ENCODE measurements at regions not wholly inside any gene's neighbourhood (a gene's known extent, or its start where the extent isn't known, plus 50 kb on each side); places are given as distances from the start of the nearest gene placed in this dataset.

- no peaks in the 10 kb centered on the region for H3K4me1 ChIP-seq (ENCODE audit: insufficient read depth, low read length, poor library complexity, severe bottlenecking)
- no peak for TF ChIP-seq EZH2 (IDR thresholded peaks at IDR 0.05; ENCODE audit: borderline replicate concordance, low read depth, low read length, poor library complexity, severe bottlenecking)
- TF ChIP-seq, protein P1, sequence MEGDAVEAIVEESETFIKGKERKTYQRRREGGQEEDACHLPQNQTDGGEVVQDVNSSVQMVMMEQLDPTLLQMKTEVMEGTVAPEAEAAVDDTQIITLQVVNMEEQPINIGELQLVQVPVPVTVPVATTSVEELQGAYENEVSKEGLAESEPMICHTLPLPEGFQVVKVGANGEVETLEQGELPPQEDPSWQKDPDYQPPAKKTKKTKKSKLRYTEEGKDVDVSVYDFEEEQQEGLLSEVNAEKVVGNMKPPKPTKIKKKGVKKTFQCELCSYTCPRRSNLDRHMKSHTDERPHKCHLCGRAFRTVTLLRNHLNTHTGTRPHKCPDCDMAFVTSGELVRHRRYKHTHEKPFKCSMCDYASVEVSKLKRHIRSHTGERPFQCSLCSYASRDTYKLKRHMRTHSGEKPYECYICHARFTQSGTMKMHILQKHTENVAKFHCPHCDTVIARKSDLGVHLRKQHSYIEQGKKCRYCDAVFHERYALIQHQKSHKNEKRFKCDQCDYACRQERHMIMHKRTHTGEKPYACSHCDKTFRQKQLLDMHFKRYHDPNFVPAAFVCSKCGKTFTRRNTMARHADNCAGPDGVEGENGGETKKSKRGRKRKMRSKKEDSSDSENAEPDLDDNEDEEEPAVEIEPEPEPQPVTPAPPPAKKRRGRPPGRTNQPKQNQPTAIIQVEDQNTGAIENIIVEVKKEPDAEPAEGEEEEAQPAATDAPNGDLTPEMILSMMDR (conservative IDR thresholded peaks at IDR 0.05; ENCODE audit: low read depth, low read length), result no peak
- POLR2A ChIA-PET (ENCODE audit: low non-redundant PET), result no interaction called here
- no peaks in the 10 kb centered on the region for H3K36me3 ChIP-seq (ENCODE audit: insufficient read depth, low read length, poor library complexity, severe bottlenecking)
- H3K4me3 ChIP-seq (ENCODE audit: low read depth, low read length, poor library complexity, severe bottlenecking), result no peak overlapping the region
- no peaks in the 10 kb centered on the region for H3K9me3 ChIP-seq (ENCODE audit: low read depth, low read length, poor library complexity, severe bottlenecking)
- no peak overlapping the region for H3K27ac ChIP-seq (ENCODE audit: low read depth, low read length, poor library complexity, severe bottlenecking)
- DNase-seq (ENCODE audit: low spot score), result no peak
- BruUV-seq (replicated peaks), result no TSS peak
- CTCF ChIA-PET, result no interaction called here
- intact Hi-C loops (cut with micrococcal nuclease; ENCODE audit: unreplicated experiment), result no loop called here
- H3K27me3 ChIP-seq (replicated peaks; ENCODE audit: insufficient read depth, low read depth, low read length, poor library complexity), result no peaks in the 10 kb centered on the region
These were observed 112.2 kb downstream of the FGF18 start for GRCh38 chr5:171531638-171532037.

DNA sequence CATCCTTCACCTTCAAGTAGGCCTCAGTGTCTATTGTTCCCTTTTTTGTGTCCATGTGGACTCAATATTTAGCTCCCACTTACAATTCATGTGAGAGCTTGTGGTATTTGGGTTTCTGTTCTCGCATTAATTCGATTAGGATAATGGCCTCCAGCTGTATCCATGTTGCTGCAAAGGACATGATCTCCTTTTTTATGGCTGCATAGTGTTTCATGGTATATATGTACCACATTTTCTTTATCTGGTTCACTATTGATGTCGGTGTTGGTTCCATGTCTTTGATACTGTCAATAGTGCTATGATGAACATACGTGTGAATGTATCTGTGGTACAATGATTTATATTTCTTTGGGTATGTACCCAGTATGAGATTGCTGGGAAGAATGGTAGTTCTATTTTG, 113.7 kb downstream of the FGF18 start:
- H3K27me3 ChIP-seq (replicated peaks; ENCODE audit: insufficient read depth, low read depth, low read length, poor library complexity), result no peaks in the 10 kb centered on the region
- peaks cover 5% of the 10 kb centered on the region for H3K4me1 ChIP-seq (ENCODE audit: insufficient read depth, low read length, poor library complexity, severe bottlenecking)
- no peaks in the 10 kb centered on the region for H3K36me3 ChIP-seq (ENCODE audit: insufficient read depth, low read length, poor library complexity, severe bottlenecking)
- POLR2A ChIA-PET (ENCODE audit: low non-redundant PET), result no interaction called here
- CTCF ChIA-PET, result no interaction called here
- BruUV-seq (replicated peaks), result no TSS peak
- TF ChIP-seq, protein P1 (conservative IDR thresholded peaks at IDR 0.05; ENCODE audit: low read depth, low read length), result no peak
- no peak for TF ChIP-seq EZH2 (IDR thresholded peaks at IDR 0.05; ENCODE audit: borderline replicate concordance, low read depth, low read length, poor library complexity, severe bottlenecking)
- no peak overlapping the region for H3K4me3 ChIP-seq (ENCODE audit: low read depth, low read length, poor library complexity, severe bottlenecking)
- intact Hi-C loops (cut with micrococcal nuclease; ENCODE audit: unreplicated experiment), result no loop called here
- DNase-seq (ENCODE audit: low spot score), result no peak
- H3K9me3 ChIP-seq (ENCODE audit: low read depth, low read length, poor library complexity, severe bottlenecking), result no peaks in the 10 kb centered on the region
- no peak overlapping the region for H3K27ac ChIP-seq (ENCODE audit: low read depth, low read length, poor library complexity, severe bottlenecking)

GRCh38 chr5:171534043-171534895, 114.8 kb downstream of the FGF18 start:
- Histone ChIP-seq H3K4me3 (ENCODE audit: low read depth, low read length, poor library complexity, severe bottlenecking) (no peak overlapping the region), H3K9me3 (ENCODE audit: low read depth, low read length, poor library complexity, severe bottlenecking) (no peaks in the 10 kb centered on the region), H3K36me3 (ENCODE audit: insufficient read depth, low read length, poor library complexity, severe bottlenecking) (no peaks in the 10 kb centered on the region), H3K4me1 (ENCODE audit: insufficient read depth, low read length, poor library complexity, severe bottlenecking) (peaks cover 5% of the 10 kb centered on the region), H3K27me3 (replicated peaks; ENCODE audit: insufficient read depth, low read depth, low read length, poor library complexity) (no peaks in the 10 kb centered on the region), H3K27ac (ENCODE audit: low read depth, low read length, poor library complexity, severe bottlenecking) (no peak overlapping the region)
- DNase-seq (ENCODE audit: low spot score), result no peak
- intact Hi-C loops (cut with micrococcal nuclease; ENCODE audit: unreplicated experiment), result no loop called here
- BruUV-seq (replicated peaks), result no TSS peak
- ChIA-PET POLR2A (ENCODE audit: low non-redundant PET) (no interaction called here), CTCF (no interaction called here)
- TF ChIP-seq, protein P1 (conservative IDR thresholded peaks at IDR 0.05; ENCODE audit: low read depth, low read length), result no peak
- TF ChIP-seq EZH2 (IDR thresholded peaks at IDR 0.05; ENCODE audit: borderline replicate concordance, low read depth, low read length, poor library complexity, severe bottlenecking), result no peak

All from A673 (cell line).